ENCODE measurements at regions not wholly inside any gene's neighbourhood (a gene's known extent, or its start where the extent isn't known, plus 50 kb on each side); places are given as distances from the start of the nearest gene placed in this dataset.

- H3K4me3 ChIP-seq: no peak overlapping the region
- DNase-seq (ENCODE audit: extremely low spot score in 2 of 2): no peak
- H3K27ac ChIP-seq: no peak overlapping the region
- H3K4me1 ChIP-seq: no peaks in the 10 kb centered on the region
- no peaks in the 10 kb centered on the region for H3K27me3 ChIP-seq
- H3K36me3 ChIP-seq: no peaks in the 10 kb centered on the region
- intact Hi-C loops (cut with DNase I): no loop called here
- H3K9me3 ChIP-seq: no peaks in the 10 kb centered on the region
- no peak for TF ChIP-seq POLR2A (IDR thresholded peaks at IDR 0.05)
Measured at GRCh38 chr18:71598374-71598773, 945.8 kb downstream of the CBLN2 start.

GRCh38 chr18:71597219-71597618 is 946.9 kb downstream of the CBLN2 start:
- intact Hi-C loops (cut with DNase I): no loop called here
- no peak overlapping the region for H3K27ac ChIP-seq
- TF ChIP-seq, protein P1, sequence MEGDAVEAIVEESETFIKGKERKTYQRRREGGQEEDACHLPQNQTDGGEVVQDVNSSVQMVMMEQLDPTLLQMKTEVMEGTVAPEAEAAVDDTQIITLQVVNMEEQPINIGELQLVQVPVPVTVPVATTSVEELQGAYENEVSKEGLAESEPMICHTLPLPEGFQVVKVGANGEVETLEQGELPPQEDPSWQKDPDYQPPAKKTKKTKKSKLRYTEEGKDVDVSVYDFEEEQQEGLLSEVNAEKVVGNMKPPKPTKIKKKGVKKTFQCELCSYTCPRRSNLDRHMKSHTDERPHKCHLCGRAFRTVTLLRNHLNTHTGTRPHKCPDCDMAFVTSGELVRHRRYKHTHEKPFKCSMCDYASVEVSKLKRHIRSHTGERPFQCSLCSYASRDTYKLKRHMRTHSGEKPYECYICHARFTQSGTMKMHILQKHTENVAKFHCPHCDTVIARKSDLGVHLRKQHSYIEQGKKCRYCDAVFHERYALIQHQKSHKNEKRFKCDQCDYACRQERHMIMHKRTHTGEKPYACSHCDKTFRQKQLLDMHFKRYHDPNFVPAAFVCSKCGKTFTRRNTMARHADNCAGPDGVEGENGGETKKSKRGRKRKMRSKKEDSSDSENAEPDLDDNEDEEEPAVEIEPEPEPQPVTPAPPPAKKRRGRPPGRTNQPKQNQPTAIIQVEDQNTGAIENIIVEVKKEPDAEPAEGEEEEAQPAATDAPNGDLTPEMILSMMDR (IDR thresholded peaks at IDR 0.05): no peak
- no peak for TF ChIP-seq POLR2AphosphoS5 (IDR thresholded peaks at IDR 0.05; ENCODE audit: insufficient read depth in 1 of 2, low read depth in 1 of 2)
- TF ChIP-seq POLR2A (IDR thresholded peaks at IDR 0.05): no peak
- H3K4me3 ChIP-seq: no peak overlapping the region
- no peak for DNase-seq (ENCODE audit: extremely low spot score in 2 of 2)
- H3K36me3 ChIP-seq: no peaks in the 10 kb centered on the region
- H3K4me1 ChIP-seq: no peaks in the 10 kb centered on the region
- H3K27me3 ChIP-seq: no peaks in the 10 kb centered on the region
- no peaks in the 10 kb centered on the region for H3K9me3 ChIP-seq

DNA sequence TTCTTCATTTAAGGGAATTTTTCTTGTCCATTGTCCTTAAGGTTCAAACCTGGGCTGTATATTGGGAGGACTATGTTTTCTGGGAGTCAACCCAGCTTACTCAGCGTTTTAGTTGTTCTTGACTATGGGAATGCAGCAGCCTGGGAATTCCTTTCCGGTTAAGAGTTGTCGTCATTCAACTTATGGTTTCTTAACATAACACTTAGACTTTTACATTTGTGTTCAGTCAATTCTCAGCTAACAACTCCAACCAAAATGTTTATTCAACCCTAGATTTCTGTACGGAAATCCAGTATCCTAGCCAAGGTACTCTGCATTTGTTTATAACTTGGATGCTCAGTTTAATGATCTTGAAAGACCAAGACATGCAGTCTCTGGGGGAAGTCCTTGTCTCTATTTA is 960.9 kb downstream of the CBLN2 start:
- H3K4me1 ChIP-seq: no peaks in the 10 kb centered on the region
- no peak overlapping the region for H3K4me3 ChIP-seq
- no peaks in the 10 kb centered on the region for H3K27me3 ChIP-seq
- H3K27ac ChIP-seq: no peak overlapping the region
- H3K9me3 ChIP-seq: no peaks in the 10 kb centered on the region
- intact Hi-C loops (cut with DNase I): no loop called here
- TF ChIP-seq POLR2A (IDR thresholded peaks at IDR 0.05): no peak
- TF ChIP-seq POLR2AphosphoS5 (IDR thresholded peaks at IDR 0.05; ENCODE audit: insufficient read depth in 1 of 2, low read depth in 1 of 2): no peak
- TF ChIP-seq, protein P1 (IDR thresholded peaks at IDR 0.05): no peak
- DNase-seq (ENCODE audit: extremely low spot score in 2 of 2): no peak
- H3K36me3 ChIP-seq: no peaks in the 10 kb centered on the region

DNA sequence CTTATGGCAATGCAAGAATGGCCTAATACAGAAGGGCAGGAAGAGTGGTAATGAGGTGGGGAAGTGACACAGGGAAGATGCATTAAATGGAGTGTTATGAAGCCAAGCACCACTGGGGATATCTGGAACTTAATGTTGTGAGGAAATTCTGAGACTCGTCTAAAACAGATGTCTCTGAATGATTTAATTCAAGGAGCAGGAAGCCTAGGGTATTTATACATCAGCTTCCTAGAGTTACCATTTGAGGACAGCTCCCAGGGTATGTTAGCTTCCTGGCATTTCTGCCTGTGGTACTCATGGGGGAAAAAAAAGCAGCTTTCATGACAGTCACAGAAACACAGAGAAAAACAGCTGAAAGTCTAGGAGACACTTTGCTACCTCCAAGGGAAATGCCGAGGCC is 989.5 kb downstream of the CBLN2 start:
- no peaks in the 10 kb centered on the region for H3K27me3 ChIP-seq
- H3K36me3 ChIP-seq: no peaks in the 10 kb centered on the region
- no peak overlapping the region for H3K27ac ChIP-seq
- H3K4me3 ChIP-seq: no peak overlapping the region
- H3K4me1 ChIP-seq: no peaks in the 10 kb centered on the region
- TF ChIP-seq POLR2AphosphoS5 (IDR thresholded peaks at IDR 0.05; ENCODE audit: insufficient read depth in 1 of 2, low read depth in 1 of 2): no peak
- no peak for TF ChIP-seq POLR2A (IDR thresholded peaks at IDR 0.05)
- TF ChIP-seq, protein P1 (IDR thresholded peaks at IDR 0.05): no peak
- DNase-seq (ENCODE audit: extremely low spot score in 2 of 2): no peak
- intact Hi-C loops (cut with DNase I): no loop called here
- no peaks in the 10 kb centered on the region for H3K9me3 ChIP-seq

- H3K4me3 ChIP-seq: no peak overlapping the region
- no peak for DNase-seq (ENCODE audit: extremely low spot score in 2 of 2)
- TF ChIP-seq POLR2AphosphoS5 (IDR thresholded peaks at IDR 0.05; ENCODE audit: insufficient read depth in 1 of 2, low read depth in 1 of 2) (no peak), POLR2A (IDR thresholded peaks at IDR 0.05) (no peak)
- TF ChIP-seq, protein P1 (IDR thresholded peaks at IDR 0.05): no peak
- H3K4me1 ChIP-seq: no peaks in the 10 kb centered on the region
- H3K27me3 ChIP-seq: no peaks in the 10 kb centered on the region
- no peaks in the 10 kb centered on the region for H3K9me3 ChIP-seq
- intact Hi-C loops (cut with DNase I): no loop called here
- H3K27ac ChIP-seq: no peak overlapping the region
- no peaks in the 10 kb centered on the region for H3K36me3 ChIP-seq
Measured at GRCh38 chr18:71541643-71542042, 1002.5 kb downstream of the CBLN2 start.
